WTC11 (cell line): ENCODE measurements at regions not wholly inside any gene's neighbourhood (a gene's known extent, or its start where the extent isn't known, plus 50 kb on each side); places are given as distances from the start of the nearest gene placed in this dataset.
"Not testable (repeated sequence)": the region's sequence is repeated elsewhere in the genome, so short reads cannot be mapped to it uniquely, and the experiment has no call there.

ENCODE experiments used
- ATAC-seq: fragments of 200-7000 bp; cut with Tn5 transposase; 2 replicates; pipeline ENCODE4 v1.10.0; 2021; ENCODE audit warnings: mild to moderate bottlenecking, moderate library complexity
- CTCF ChIA-PET: fragments of 300-600 bp; sonication (Branson Sonifier 250); formaldehyde crosslinking; loops from one replicate; lab custom pipeline; 2021; ENCODE audit warnings: antibody characterized with exemption; lab: Charles Lee
- POLR2A ChIA-PET: fragments of 350-600 bp; sonication (Branson Sonifier 250); formaldehyde crosslinking; loops from one replicate; lab custom pipeline; 2021; ENCODE audit warnings: antibody characterized with exemption; lab: Charles Lee
- DNase-seq: peaks from one replicate; pipeline ENCODE4 v3.0.0; 2021; ENCODE audit warnings: low spot score
- H3K27ac Mint-ChIP-seq: 2 replicates; pipeline ENCODE4 v1.8.0; 2021; ENCODE audit warnings: mixed read lengths
- H3K27me3 Mint-ChIP-seq: 2 replicates; pipeline ENCODE4 v1.8.0; 2021; ENCODE audit warnings: low read depth, mild to moderate bottlenecking, moderate library complexity, mixed read lengths
- H3K36me3 Mint-ChIP-seq: 2 replicates; pipeline ENCODE4 v1.8.0; 2021; ENCODE audit warnings: mixed read lengths
- H3K4me1 Mint-ChIP-seq: 2 replicates; pipeline ENCODE4 v1.8.0; 2022; ENCODE audit warnings: mixed read lengths
- H3K4me3 Mint-ChIP-seq: 2 replicates; pipeline ENCODE4 v1.8.0; 2021; ENCODE audit warnings: mild to moderate bottlenecking, moderate library complexity, mixed read lengths
- H3K9me3 Mint-ChIP-seq: 2 replicates; pipeline ENCODE4 v1.8.0; 2021; ENCODE audit warnings: mixed read lengths
- ATF2 ChIP-seq: sonication (generic); formaldehyde crosslinking; IDR thresholded peaks from 2 replicates; pipeline ENCODE4 v1.8.1; 2022; ENCODE audit warnings: low read depth, missing genetic modification reagents, borderline replicate concordance
- FOXJ3 ChIP-seq: sonication (generic); formaldehyde crosslinking; IDR thresholded peaks from 2 replicates; pipeline ENCODE4 v1.9.0; 2021; ENCODE audit warnings: missing genetic modification reagents, mild to moderate bottlenecking, borderline replicate concordance
- IRF2 ChIP-seq: sonication (generic); formaldehyde crosslinking; IDR thresholded peaks from 2 replicates; pipeline ENCODE4 v1.8.0; 2022; ENCODE audit warnings: low read depth, missing genetic modification reagents, borderline replicate concordance
- MXD4 ChIP-seq: fragments of 250-450 bp; sonication (Bioruptor Pico); IDR thresholded peaks from 2 replicates; pipeline ENCODE4 v1.8.0; 2021; ENCODE audit warnings: mild to moderate bottlenecking, moderate library complexity, borderline replicate concordance
- MYBL2 ChIP-seq: sonication (generic); formaldehyde crosslinking; IDR thresholded peaks from 2 replicates; pipeline ENCODE4 v1.8.1; 2023; ENCODE audit warnings: mild to moderate bottlenecking, moderate library complexity, missing genetic modification reagents
- NFE2L1 ChIP-seq: sonication (generic); formaldehyde crosslinking; IDR thresholded peaks from 2 replicates; pipeline ENCODE4 v1.8.1; 2023; ENCODE audit warnings: missing genetic modification reagents
- NFYB ChIP-seq: sonication (generic); formaldehyde crosslinking; conservative IDR thresholded peaks from 2 replicates; pipeline ENCODE4 v1.8.0; 2022; ENCODE audit warnings: low read depth, missing genetic modification reagents
- NR1H2 ChIP-seq: sonication (generic); formaldehyde crosslinking; IDR thresholded peaks from 2 replicates; pipeline ENCODE4 v1.9.0; 2021; ENCODE audit warnings: mild to moderate bottlenecking, moderate library complexity, missing genetic modification reagents
- PREB ChIP-seq: sonication (generic); formaldehyde crosslinking; IDR thresholded peaks from 2 replicates; pipeline ENCODE4 v1.8.1; 2022; ENCODE audit warnings: mild to moderate bottlenecking, missing genetic modification reagents, moderate library complexity, borderline replicate concordance
- TEAD1 ChIP-seq: sonication (generic); formaldehyde crosslinking; IDR thresholded peaks from 2 replicates; pipeline ENCODE4 v1.8.0; 2022; ENCODE audit warnings: mild to moderate bottlenecking, missing genetic modification reagents
- ZNF219 ChIP-seq: sonication (generic); formaldehyde crosslinking; IDR thresholded peaks from 2 replicates; pipeline ENCODE4 v1.8.0; 2023; ENCODE audit warnings: missing genetic modification reagents, mild to moderate bottlenecking, borderline replicate concordance
- ZNF281 ChIP-seq: sonication (generic); formaldehyde crosslinking; IDR thresholded peaks from 2 replicates; pipeline ENCODE4 v1.8.0; 2023; ENCODE audit warnings: mild to moderate bottlenecking, missing genetic modification reagents
- ZNF416 ChIP-seq: fragments of 250-450 bp; sonication (Bioruptor Pico); IDR thresholded peaks from 2 replicates; pipeline ENCODE4 v1.9.0; 2021; ENCODE audit warnings: mild to moderate bottlenecking, inconsistent platforms
- ZNF423 ChIP-seq: fragments of 250-450 bp; sonication (Bioruptor Pico); IDR thresholded peaks from 2 replicates; pipeline ENCODE4 v2.1.2; 2022; ENCODE audit warnings: mild to moderate bottlenecking, moderate library complexity
- ZSCAN18 ChIP-seq: fragments of 250-450 bp; sonication (Bioruptor Pico); IDR thresholded peaks from 2 replicates; pipeline ENCODE4 v2.1.2; 2022; ENCODE audit warnings: mild to moderate bottlenecking, moderate library complexity
- TF ChIP-seq, protein P1 (sequence below): sonication (generic); formaldehyde crosslinking; conservative IDR thresholded peaks from 2 replicates; pipeline ENCODE4 v1.8.1; 2022; ENCODE audit warnings: mild to moderate bottlenecking, missing genetic modification reagents
- TF ChIP-seq, protein P2 (sequence below): sonication (generic); formaldehyde crosslinking; IDR thresholded peaks from 2 replicates; pipeline ENCODE4 v1.8.1; 2022; ENCODE audit warnings: mild to moderate bottlenecking, moderate library complexity, missing genetic modification reagents
- TF ChIP-seq, protein P3 (sequence below): fragments of 200-600 bp; IDR thresholded peaks from 2 replicates; pipeline ENCODE4 v1.8.0; 2022; ENCODE audit warnings: antibody characterized with exemption

DNA sequence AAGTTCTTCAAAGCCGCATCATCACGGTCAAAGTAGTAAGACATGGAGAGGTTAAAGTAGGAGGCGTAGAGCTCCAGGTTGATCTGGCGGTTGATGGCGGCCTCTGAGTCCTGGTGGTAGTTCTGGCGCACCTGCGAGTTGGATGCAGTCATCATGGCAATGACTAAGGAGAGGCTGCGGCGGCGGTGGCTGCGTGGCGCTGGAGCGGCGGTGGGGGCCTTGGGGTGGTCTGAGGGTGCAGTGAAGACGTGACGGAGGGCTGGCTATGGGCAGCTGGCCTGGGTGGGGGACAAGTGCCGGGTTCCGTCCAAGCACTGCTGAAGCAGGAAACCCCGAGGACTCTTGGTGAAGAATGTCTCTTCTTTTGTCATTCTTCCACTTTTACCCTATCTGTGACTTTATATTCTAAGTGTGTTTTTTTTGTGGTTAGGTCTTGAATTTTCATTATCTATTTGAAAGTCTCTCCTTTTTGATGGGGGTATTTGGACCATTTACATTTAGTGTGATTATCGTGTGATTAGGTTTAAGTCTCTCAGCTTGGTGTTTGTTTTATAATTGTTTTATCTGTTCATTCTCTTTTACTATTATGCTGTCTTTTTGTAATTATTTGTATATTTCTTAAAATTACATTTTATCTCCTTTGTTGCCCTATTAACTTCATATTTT, 94.6 kb downstream of the TFAP2B start:
- DNase-seq (no peak), ATAC-seq (no peak)
- Mint-ChIP-seq H3K27ac (no peak overlapping the region), H3K36me3 (peaks cover 19% of the 10 kb centered on the region), H3K4me3 (no peak overlapping the region), H3K4me1 (no peaks in the 10 kb centered on the region), H3K27me3 (no peaks in the 10 kb centered on the region), H3K9me3 (peaks cover 36% of the 10 kb centered on the region)
- CTCF ChIA-PET: no interaction called here
- TF ChIP-seq NFYB (CRISPR knock-in tag) (no peak), ATF2 (CRISPR knock-in tag) (no peak), FOXJ3 (CRISPR knock-in tag) (no peak), ZNF219 (CRISPR knock-in tag) (no peak)
- POLR2A ChIA-PET: no interaction called here

- peaks cover 33% of the 10 kb centered on the region for H3K9me3 Mint-ChIP-seq
- H3K27me3 Mint-ChIP-seq, H3K27ac Mint-ChIP-seq, POLR2A ChIA-PET, H3K4me3 Mint-ChIP-seq, DNase-seq, CTCF ChIA-PET, H3K4me1 Mint-ChIP-seq, ATAC-seq: not testable (repeated sequence)
- H3K36me3 Mint-ChIP-seq: peaks cover 19% of the 10 kb centered on the region
Measured at GRCh38 chr6:50921378-50921777, 102.7 kb downstream of the TFAP2B start.

GRCh38 chr6:50921968-50922367, 103.3 kb downstream of the TFAP2B start:
- Mint-ChIP-seq H3K9me3 (peaks cover 30% of the 10 kb centered on the region), H3K4me3 (no peak overlapping the region), H3K4me1 (0 out of 2 replicates have a peak, but pooled peaks cover 3% of the 10 kb centered on the region), H3K36me3 (peaks cover 19% of the 10 kb centered on the region), H3K27ac (no peak overlapping the region), H3K27me3 (no peaks in the 10 kb centered on the region; the same call in 1 of the 2 replicates)
- CTCF ChIA-PET: no interaction called here
- no peak for ATAC-seq
- POLR2A ChIA-PET: no interaction called here
- DNase-seq: no peak
- TF ChIP-seq FOXJ3 (CRISPR knock-in tag) (no peak), ZNF281 (CRISPR knock-in tag) (no peak), MXD4 (CRISPR knock-in tag) (no peak), ZSCAN18 (CRISPR knock-in tag) (no peak), NFE2L1 (CRISPR knock-in tag) (no peak), TEAD1 (CRISPR knock-in tag) (no peak), IRF2 (CRISPR knock-in tag) (no peak), ZNF416 (CRISPR knock-in tag) (no peak), ZNF219 (CRISPR knock-in tag) (no peak), MYBL2 (CRISPR knock-in tag) (no peak), PREB (CRISPR knock-in tag) (no peak), NR1H2 (no peak), ZNF423 (CRISPR knock-in tag) (no peak)
- TF ChIP-seq, protein P1, sequence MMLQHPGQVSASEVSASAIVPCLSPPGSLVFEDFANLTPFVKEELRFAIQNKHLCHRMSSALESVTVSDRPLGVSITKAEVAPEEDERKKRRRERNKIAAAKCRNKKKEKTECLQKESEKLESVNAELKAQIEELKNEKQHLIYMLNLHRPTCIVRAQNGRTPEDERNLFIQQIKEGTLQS (CRISPR knock-in tag): no peak
- TF ChIP-seq, protein P2, sequence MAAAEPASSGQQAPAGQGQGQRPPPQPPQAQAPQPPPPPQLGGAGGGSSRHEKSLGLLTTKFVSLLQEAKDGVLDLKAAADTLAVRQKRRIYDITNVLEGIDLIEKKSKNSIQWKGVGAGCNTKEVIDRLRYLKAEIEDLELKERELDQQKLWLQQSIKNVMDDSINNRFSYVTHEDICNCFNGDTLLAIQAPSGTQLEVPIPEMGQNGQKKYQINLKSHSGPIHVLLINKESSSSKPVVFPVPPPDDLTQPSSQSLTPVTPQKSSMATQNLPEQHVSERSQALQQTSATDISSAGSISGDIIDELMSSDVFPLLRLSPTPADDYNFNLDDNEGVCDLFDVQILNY: no peak
- TF ChIP-seq, protein P3, sequence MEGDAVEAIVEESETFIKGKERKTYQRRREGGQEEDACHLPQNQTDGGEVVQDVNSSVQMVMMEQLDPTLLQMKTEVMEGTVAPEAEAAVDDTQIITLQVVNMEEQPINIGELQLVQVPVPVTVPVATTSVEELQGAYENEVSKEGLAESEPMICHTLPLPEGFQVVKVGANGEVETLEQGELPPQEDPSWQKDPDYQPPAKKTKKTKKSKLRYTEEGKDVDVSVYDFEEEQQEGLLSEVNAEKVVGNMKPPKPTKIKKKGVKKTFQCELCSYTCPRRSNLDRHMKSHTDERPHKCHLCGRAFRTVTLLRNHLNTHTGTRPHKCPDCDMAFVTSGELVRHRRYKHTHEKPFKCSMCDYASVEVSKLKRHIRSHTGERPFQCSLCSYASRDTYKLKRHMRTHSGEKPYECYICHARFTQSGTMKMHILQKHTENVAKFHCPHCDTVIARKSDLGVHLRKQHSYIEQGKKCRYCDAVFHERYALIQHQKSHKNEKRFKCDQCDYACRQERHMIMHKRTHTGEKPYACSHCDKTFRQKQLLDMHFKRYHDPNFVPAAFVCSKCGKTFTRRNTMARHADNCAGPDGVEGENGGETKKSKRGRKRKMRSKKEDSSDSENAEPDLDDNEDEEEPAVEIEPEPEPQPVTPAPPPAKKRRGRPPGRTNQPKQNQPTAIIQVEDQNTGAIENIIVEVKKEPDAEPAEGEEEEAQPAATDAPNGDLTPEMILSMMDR: no peak
